HG03520 (cell line): ENCODE measurements at regions not wholly inside any gene's neighbourhood (a gene's known extent, or its start where the extent isn't known, plus 50 kb on each side); places are given as distances from the start of the nearest gene placed in this dataset.
"Not testable (repeated sequence)": the region's sequence is repeated elsewhere in the genome, so short reads cannot be mapped to it uniquely, and the experiment has no call there.

ENCODE experiments used
- ATAC-seq: cut with Tn5 transposase; IDR thresholded peaks from one replicate; pipeline ENCODE4 v1.9.1; 2021; ENCODE audit warnings: mild to moderate bottlenecking, moderate library complexity; ENCODE audit not compliant: unreplicated experiment

- no peak for ATAC-seq
These were observed 160.1 kb downstream of the SUDS3 start for GRCh38 chr12:118536306-118536906.

GRCh38 chr12:118537481-118537917 lies 161.1 kb downstream of the SUDS3 start:
- no peak for ATAC-seq

- ATAC-seq, result no peak
These were observed 164.7 kb downstream of the SUDS3 start for GRCh38 chr12:118541071-118541470.

- ATAC-seq, result no peak
These were observed 165.6 kb downstream of the SUDS3 start for GRCh38 chr12:118541934-118542333.

GRCh38 chr12:118543651-118544050 lies 167.3 kb downstream of the SUDS3 start:
- ATAC-seq, result no peak

- no peak for ATAC-seq
These were observed 168.2 kb downstream of the SUDS3 start for GRCh38 chr12:118544569-118544968.

- not testable (repeated sequence) for ATAC-seq
These were observed 171.3 kb downstream of the SUDS3 start for GRCh38 chr12:118547606-118548005.

- ATAC-seq, result no peak
These were observed 172.6 kb downstream of the SUDS3 start for GRCh38 chr12:118548887-118549509.

- ATAC-seq, result no peak
These were observed 173.2 kb downstream of the SUDS3 start for GRCh38 chr12:118549510-118549980.

- ATAC-seq, result no peak
These were observed 177.6 kb downstream of the SUDS3 start for GRCh38 chr12:118553856-118554504.

- no peak for ATAC-seq
These were observed 182.6 kb downstream of the SUDS3 start for GRCh38 chr12:118558941-118559340.

GRCh38 chr12:118560733-118561132 lies 184.4 kb downstream of the SUDS3 start:
- ATAC-seq, result no peak

- ATAC-seq, result no peak
These were observed 195.4 kb downstream of the SUDS3 start for GRCh38 chr12:118571730-118572129.

- no peak for ATAC-seq
These were observed 197.9 kb downstream of the SUDS3 start for GRCh38 chr12:118574288-118574687.

GRCh38 chr12:118575730-118576129 lies 199.4 kb downstream of the SUDS3 start:
- ATAC-seq, result no peak

GRCh38 chr12:118581371-118581770 lies 205.0 kb downstream of the SUDS3 start:
- no peak for ATAC-seq

- ATAC-seq, result no peak
These were observed 206.5 kb downstream of the SUDS3 start for GRCh38 chr12:118582863-118583262.

- ATAC-seq, result no peak
These were observed 210.1 kb downstream of the SUDS3 start for GRCh38 chr12:118586433-118586832.

- no peak for ATAC-seq
These were observed 212.8 kb downstream of the SUDS3 start for GRCh38 chr12:118589162-118589561.

- ATAC-seq, result no peak
These were observed 214.2 kb downstream of the SUDS3 start for GRCh38 chr12:118590406-118591150.

- no peak for ATAC-seq
These were observed 227.4 kb downstream of the SUDS3 start for GRCh38 chr12:118603610-118604361.
